ENCODE measurements at regions not wholly inside any gene's neighbourhood (a gene's known extent, or its start where the extent isn't known, plus 50 kb on each side); places are given as distances from the start of the nearest gene placed in this dataset.
"Not testable (repeated sequence)": the region's sequence is repeated elsewhere in the genome, so short reads cannot be mapped to it uniquely, and the experiment has no call there.

- no peak for DNase-seq
These were observed 537.5 kb upstream of the CCDC54 start for GRCh38 chr3:106839576-106840280.

DNA sequence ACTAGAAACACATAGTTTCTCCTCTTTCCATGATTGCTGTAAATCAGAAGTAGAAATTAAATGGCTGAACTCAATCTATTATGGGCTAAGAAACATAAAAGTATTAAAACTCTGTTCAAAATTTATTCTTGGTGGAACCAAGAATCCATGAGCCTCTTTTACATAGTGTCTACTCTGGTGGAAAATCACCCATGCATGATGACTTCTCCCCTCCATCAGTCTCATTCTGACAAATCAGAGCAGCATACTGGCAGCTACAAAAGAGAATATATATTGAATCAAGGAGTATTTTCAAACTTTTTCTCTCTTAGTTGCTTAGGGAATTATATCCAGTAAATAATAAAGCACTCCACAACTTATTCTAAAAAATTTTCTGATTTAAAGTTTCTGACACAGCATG lies 536.9 kb upstream of the CCDC54 start:
- no peak for DNase-seq

- DNase-seq: no peak
These were observed 535.1 kb upstream of the CCDC54 start for GRCh38 chr3:106842151-106842550.

DNA sequence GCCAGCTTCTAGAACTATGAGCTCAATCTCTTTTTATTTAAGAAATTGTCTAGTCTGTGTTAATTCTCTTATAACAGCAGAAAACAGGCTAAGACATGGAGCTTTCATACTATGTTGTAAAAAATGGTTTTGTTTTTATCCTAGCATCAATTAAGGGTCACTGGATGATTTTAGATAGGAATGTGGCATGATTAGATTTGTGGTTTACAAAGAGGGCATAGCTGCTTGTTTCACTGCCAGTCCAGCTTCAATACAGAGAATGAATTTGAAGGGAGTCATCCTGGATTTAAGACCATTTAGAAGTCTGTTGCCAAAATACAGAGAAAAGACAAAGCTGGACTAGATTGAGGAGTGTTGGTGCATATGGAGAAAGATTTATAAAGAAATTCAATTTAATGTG lies 532.6 kb upstream of the CCDC54 start:
- no peak for DNase-seq

GRCh38 chr3:106848099-106848498 lies 529.1 kb upstream of the CCDC54 start:
- DNase-seq: no peak

- no peak for DNase-seq
These were observed 526.8 kb upstream of the CCDC54 start for GRCh38 chr3:106850437-106850836.

DNA sequence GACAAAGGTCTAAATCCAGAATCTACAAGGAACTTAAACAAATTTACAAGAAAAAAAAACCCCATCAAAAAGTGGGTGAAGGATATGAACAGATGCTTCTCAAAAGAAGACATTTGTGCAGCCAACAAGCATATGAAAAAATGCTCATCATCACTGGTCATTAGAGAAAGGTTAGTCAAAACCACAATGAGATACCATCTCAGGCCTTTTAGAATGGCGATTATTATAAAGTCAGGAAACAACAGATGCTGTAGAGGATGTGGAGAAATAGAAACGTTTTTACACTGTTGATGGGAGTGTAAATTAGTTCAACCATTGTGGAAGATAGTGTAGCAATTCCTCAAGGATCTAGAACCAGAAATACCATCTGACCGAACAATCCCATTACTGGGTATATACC lies 518.9 kb upstream of the CCDC54 start:
- not testable (repeated sequence) for DNase-seq

DNA sequence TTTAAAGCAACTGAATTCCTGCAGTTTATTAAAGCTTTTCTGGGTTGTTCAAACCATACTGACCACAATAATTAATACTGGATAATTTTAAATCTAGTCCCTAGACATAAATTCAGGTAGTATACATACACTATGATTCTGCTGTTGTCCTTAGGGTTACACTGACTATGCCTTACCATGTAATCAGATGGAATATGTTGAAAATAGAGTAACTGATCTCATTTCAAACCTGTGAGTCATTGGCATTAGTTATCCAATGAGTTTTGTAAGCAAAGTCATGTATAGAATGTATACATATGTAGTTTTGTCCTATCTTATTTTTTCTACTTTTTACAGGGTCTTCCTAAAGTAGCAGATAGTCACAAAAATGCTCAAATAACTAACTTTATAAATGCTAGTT lies 517.1 kb upstream of the CCDC54 start:
- DNase-seq: no peak

DNA sequence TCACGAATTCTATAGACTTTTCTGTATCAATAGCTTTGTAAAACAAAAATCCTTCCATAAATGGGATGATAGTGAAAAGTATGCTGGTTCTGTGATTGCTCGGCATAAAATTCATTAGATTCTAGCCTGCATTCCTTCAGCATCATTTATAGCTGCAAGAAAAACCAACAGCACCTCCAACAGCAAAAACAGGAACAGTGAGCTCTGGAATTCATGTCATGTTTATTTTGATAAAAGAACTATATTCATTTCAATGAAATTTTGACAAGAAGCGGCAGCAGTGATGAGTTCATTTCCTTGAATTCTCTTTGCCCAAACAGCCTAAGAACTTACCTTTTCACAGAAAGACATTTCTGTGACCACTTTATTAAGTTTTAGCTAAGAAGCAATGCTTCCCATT lies 515.2 kb upstream of the CCDC54 start:
- no peak for DNase-seq

GRCh38 chr3:106877627-106878026 lies 499.6 kb upstream of the CCDC54 start:
- no peak for DNase-seq

DNA sequence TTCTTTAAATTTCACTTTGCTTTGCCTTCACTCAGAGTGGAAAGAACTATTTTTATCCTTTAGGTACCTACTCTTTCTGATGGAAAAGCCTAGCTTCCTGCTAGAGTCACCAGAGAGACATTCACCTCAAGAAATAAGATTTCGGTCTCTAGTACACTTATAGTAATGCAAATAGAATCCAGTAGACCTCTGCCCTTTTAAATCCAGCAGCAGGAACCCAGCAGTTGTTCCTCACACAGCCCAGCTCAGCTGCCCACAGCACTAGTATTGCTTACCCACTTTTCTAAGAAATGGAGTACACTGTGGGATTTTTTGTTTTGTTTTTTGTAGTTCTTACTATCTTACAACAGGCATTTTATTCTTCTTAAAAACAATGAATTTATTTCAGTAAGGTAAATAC lies 497.0 kb upstream of the CCDC54 start:
- no peak for DNase-seq

GRCh38 chr3:106881186-106881585 lies 496.1 kb upstream of the CCDC54 start:
- no peak for DNase-seq

DNA sequence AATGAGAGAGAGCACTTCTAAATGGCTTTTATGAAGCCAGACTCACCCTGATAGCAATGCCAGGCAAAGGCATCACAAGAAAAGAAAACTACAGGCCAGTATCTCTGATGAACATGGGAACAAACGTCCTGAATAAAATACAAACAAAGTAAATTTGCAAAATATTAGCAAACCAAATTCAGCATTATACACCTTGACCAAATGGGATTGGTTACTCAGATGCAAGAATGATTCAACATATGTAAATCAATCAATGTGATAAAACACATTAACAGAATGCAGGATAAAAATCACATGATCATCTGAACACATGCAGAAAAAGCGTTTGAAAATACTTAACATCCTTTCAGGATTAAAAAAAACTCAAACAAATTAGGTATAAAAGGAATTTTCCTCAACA lies 494.9 kb upstream of the CCDC54 start:
- DNase-seq: no peak

GRCh38 chr3:106906074-106906473 lies 471.2 kb upstream of the CCDC54 start:
- no peak for DNase-seq

DNA sequence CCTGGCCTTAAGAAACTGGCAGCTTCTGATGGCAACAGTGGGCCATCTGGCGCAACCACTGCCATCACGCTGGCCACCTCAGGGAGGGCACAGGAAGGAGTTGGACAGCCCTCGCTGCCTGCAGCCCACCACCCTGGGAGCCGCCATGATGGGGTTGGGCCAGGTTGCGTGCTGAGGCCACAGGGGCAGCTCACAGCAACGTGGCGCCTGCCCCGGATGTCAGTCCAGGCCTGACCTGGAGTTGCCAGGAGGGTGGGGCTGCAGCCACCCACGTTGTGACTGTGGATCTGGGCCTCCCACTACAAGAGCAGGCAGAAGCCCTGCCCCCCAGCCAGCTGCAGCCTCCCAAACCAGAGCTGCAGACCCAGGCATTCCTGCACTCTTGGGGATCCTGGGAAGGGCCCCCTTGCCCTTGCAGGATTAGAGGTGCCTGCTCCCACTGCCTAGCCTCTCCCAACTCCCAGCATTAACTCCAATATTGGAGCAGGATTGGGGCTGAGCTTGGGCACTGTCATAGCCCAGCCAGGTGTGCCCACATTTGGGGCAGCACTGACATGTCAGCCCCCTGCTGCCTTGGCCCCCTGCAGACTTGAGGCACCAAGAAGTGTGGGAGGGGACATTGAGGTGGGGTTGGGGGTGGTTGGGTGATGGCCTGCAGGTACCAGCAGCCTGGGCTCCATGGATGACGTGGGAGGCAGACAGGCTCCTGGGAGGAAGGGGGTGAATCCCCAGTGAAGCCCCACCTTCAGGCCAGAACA lies 468.9 kb upstream of the CCDC54 start:
- DNase-seq: no peak

DNA sequence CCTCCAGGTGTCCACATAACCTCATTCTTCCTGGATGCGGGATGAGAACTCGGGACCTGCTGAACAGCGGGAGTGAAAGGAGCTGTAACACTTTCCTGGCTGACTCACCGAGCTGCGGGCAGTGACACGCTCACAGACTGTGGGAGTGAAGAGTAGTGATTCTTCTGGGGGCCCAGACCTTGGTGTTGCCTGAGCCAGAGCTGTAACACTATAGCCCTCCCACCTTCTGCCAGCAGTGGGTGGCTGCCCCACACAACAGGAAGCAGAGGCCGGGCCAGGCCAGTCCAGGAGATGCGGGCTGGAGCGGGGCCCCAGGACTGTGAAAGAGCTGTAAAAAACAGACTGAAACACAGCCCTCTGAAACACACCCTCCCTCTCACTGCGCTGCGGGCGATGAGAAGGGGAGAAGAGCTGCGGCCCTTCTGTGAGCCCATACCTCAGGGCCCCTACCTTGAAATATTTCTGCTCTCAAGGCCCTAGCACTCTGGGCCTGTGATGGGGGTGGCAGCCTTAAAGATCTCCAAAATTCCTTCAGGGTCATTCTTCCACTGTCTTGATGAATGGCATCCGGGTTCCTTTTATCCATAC lies 464.0 kb upstream of the CCDC54 start:
- DNase-seq: no peak

DNA sequence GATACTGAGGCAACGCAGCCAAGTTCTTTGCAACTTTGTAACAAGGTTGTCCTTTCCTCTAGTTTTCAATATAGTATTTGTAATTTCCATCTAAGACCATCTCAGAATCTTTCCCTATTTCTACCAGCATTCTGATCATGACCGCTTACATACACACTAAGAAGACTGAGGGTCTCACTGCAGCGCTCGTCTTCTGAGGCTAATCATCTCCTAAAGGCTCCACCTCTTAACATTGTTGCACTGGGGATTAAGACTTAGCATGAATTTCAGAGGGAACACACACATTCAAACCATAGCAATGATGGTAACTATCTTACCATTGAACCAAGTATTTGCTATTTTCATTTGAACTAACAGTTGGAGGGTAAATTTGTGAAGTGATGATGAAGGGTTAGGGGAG lies 463.3 kb upstream of the CCDC54 start:
- no peak for DNase-seq

DNA sequence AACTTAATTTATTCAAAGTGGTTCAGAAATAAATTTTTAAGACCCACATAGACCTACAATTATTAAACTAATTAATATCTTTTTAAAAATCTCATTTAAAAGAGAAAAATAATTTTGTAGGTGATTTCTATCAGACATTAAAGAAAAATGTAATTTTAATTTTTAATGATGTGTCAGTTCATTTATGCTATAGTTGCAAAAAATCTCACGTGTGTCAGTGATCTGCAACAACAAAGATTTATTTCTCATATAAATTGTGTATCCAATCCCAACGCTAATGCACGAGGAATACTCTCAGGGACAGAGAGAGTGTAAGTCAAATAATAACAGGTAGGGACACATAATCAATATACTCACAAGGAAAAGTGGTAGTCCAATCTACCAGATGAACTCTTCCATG lies 456.6 kb upstream of the CCDC54 start:
- no peak for DNase-seq

GRCh38 chr3:106929081-106929480 lies 448.2 kb upstream of the CCDC54 start:
- no peak for DNase-seq

DNA sequence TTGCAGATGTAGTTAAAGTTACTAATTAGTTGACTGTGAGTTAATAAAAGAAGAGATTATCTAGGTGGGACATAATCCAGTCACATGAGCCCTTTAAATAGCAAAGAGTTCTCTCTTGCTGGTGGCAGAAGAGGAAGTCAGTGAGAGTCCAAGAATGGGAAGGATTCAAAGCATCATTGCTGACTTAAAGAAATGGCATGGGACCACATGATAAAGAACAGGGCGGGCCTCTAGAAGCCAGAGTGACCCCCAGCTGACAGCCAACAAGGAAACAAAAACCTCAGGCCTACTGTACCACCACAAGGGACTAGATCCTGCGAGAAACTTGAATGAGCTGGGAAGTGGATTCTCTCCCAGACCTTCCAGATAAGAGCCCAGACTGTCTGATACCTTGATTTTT lies 447.2 kb upstream of the CCDC54 start:
- DNase-seq: no peak

GRCh38 chr3:106931904-106932303 lies 445.3 kb upstream of the CCDC54 start:
- DNase-seq: no peak

- DNase-seq: no peak
These were observed 440.9 kb upstream of the CCDC54 start for GRCh38 chr3:106936337-106936736.

DNA sequence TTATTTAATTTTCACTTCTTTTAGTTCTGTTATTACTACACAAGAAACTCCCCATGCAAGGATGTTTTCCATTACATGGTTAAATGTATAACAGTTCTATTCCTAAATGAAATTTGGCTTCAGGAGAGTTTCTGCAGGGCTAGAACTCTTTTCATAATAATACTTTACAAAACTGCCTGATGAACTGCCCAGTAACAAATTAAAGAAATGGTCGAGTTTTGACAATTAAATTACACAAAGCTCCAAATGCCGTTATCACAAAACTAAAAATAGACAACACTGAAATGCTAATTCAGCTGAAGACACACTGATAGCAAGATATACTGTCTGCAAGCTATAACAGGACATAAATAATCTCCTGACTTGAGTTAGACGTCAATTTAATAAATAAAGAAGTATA lies 435.2 kb upstream of the CCDC54 start:
- no peak for DNase-seq

- no peak for DNase-seq
These were observed 434.2 kb upstream of the CCDC54 start for GRCh38 chr3:106943071-106943470.
